Testis (tissue), 2 donors: ENCODE measurements at regions not wholly inside any gene's neighbourhood (a gene's known extent, or its start where the extent isn't known, plus 50 kb on each side); places are given as distances from the start of the nearest gene placed in this dataset.

ENCODE experiments used
- DNase-seq: peaks from one replicate; pipeline ENCODE4 v3.0.0-alpha.2; 2019
- H3K27ac ChIP-seq, 2 donors: fragments of 200-600 bp; sonication (generic); one replicate each; pipeline ENCODE4 v1.5.1; 2019
- H3K27me3 ChIP-seq: fragments of 200-600 bp; sonication (generic); one replicate; pipeline ENCODE4 v1.5.1; 2019
- H3K36me3 ChIP-seq: fragments of 200-600 bp; sonication (generic); one replicate; pipeline ENCODE4 v1.5.1; 2017; ENCODE audit warnings: low read depth; ENCODE audit errors: missing control alignments
- H3K4me1 ChIP-seq: fragments of 200-600 bp; sonication (generic); one replicate; pipeline ENCODE4 v1.5.1; 2019
- H3K4me3 ChIP-seq, 2 donors: fragments of 200-600 bp; sonication (generic); one replicate each; pipeline ENCODE4 v1.5.1; 2017 to 2019
- H3K9me3 ChIP-seq: fragments of 200-600 bp; sonication (generic); one replicate; pipeline ENCODE4 v1.5.1; 2017
- CTCF ChIP-seq, 3 experiments: fragments of 450-650 bp in 2 of 3; fragments of 200-600 bp in 1 of 3; sonication (generic) in 1 of 3; IDR thresholded peaks; one replicate each; pipeline ENCODE4 v1.5.1; 2016 to 2019; ENCODE audit warnings: antibody characterized with exemption in 3 of 3, mild to moderate bottlenecking in 2 of 3, moderate library complexity in 1 of 3
- POLR2A ChIP-seq: fragments of 450-650 bp; IDR thresholded peaks from one replicate; pipeline ENCODE4 v1.6.1; 2017; ENCODE audit warnings: antibody characterized with exemption, mild to moderate bottlenecking, moderate library complexity
- WGBS, 2 donors: methylation state at CpG; one replicate each; pipeline ENCODE4 v1.1.5; 2018; 5-methylcytosine and 5-hydroxymethylcytosine counted together
- intact Hi-C: fragments of 100-400 bp; cut with DNase I; formaldehyde crosslinking; loops from one replicate; pipeline ENCODE4 v1.15.1; 2023; ENCODE audit warnings: low total_unique reads

- Histone ChIP-seq H3K27me3 (no peaks in the 10 kb centered on the region), H3K36me3 (no peaks in the 10 kb centered on the region), H3K9me3 (no peaks in the 10 kb centered on the region), H3K27ac (no peak overlapping the region), H3K4me1 (no peaks in the 10 kb centered on the region), H3K4me3 (no peak overlapping the region)
- TF ChIP-seq CTCF (IDR thresholded peaks at IDR 0.05), result no peak
- no peak for TF ChIP-seq POLR2A
- intact Hi-C loops, result no loop called here
- no peak for DNase-seq
- WGBS, 2 donors, result 91 to 93% methylated on average over 6 to 10 of the region's 10 CpGs
These were observed 103.1 kb upstream of the C14orf180 start for GRCh38 chr14:104476437-104476836.

GRCh38 chr14:104477117-104477623, 102.4 kb upstream of the C14orf180 start:
- WGBS, 2 donors, result 91 to 92% methylated on average over 9 to 15 of the region's 15 CpGs
- Histone ChIP-seq H3K4me3 (no peak overlapping the region), H3K36me3 (no peaks in the 10 kb centered on the region), H3K27me3 (no peaks in the 10 kb centered on the region), H3K4me1 (no peaks in the 10 kb centered on the region), H3K9me3 (no peaks in the 10 kb centered on the region), H3K27ac (no peak overlapping the region)
- intact Hi-C loops, result no loop called here
- DNase-seq, result no peak
- TF ChIP-seq CTCF (IDR thresholded peaks at IDR 0.05), result no peak
- no peak for TF ChIP-seq POLR2A

- DNase-seq, result no peak
- Histone ChIP-seq H3K4me1 (no peaks in the 10 kb centered on the region), H3K4me3 (no peak overlapping the region), H3K27me3 (no peaks in the 10 kb centered on the region), H3K27ac (no peak overlapping the region), H3K9me3 (no peaks in the 10 kb centered on the region), H3K36me3 (no peaks in the 10 kb centered on the region)
- intact Hi-C loops, result no loop called here
- 82 to 84% methylated on average over 22 of the region's 22 CpGs for WGBS, 2 donors
- TF ChIP-seq POLR2A, result no peak
- no peak for TF ChIP-seq CTCF (IDR thresholded peaks at IDR 0.05)
These were observed 101.7 kb upstream of the C14orf180 start for GRCh38 chr14:104477666-104478380.

- Histone ChIP-seq H3K4me3 (no peak overlapping the region), H3K9me3 (no peaks in the 10 kb centered on the region), H3K36me3 (no peaks in the 10 kb centered on the region), H3K27ac (no peak overlapping the region), H3K4me1 (no peaks in the 10 kb centered on the region), H3K27me3 (no peaks in the 10 kb centered on the region)
- DNase-seq, result no peak
- TF ChIP-seq CTCF (IDR thresholded peaks at IDR 0.05) (no peak), POLR2A (no peak)
- intact Hi-C loops, result no loop called here
- 82 to 85% methylated on average over 6 to 7 of the region's 7 CpGs for WGBS, 2 donors
These were observed 100.9 kb upstream of the C14orf180 start for GRCh38 chr14:104478656-104479055.

- DNase-seq, result no peak
- Histone ChIP-seq H3K4me1 (no peaks in the 10 kb centered on the region), H3K36me3 (no peaks in the 10 kb centered on the region), H3K27ac (no peak overlapping the region), H3K27me3 (no peaks in the 10 kb centered on the region), H3K4me3 (no peak overlapping the region), H3K9me3 (no peaks in the 10 kb centered on the region)
- 92 to 95% methylated on average over 10 of the region's 10 CpGs for WGBS, 2 donors
- intact Hi-C loops, result no loop called here
- no peak for TF ChIP-seq POLR2A
- no peak for TF ChIP-seq CTCF (IDR thresholded peaks at IDR 0.05)
These were observed 99.7 kb upstream of the C14orf180 start for GRCh38 chr14:104479901-104480300.
